ENCODE measurements at regions not wholly inside any gene's neighbourhood (a gene's known extent, or its start where the extent isn't known, plus 50 kb on each side); places are given as distances from the start of the nearest gene placed in this dataset.

DNA sequence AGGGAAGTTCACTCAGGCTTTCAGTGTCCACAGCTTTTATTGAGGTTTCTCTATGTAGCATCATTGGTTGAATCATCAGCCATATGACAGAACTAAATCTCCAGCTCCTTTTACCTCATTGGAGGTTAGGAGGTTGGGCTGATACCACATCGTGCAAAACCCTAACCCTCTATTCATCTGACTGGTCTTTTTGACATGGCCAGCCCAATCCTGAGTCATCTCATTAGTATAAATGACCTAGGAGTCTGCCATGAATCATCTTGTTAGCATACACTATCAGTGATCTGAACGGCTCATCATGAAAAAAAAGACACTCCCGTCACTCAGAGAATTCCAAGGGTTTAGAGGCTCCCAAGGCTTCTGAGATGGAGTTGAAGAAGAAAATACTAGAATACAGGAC lies 669.8 kb upstream of the POT1 start:
- TF ChIP-seq, protein P1, sequence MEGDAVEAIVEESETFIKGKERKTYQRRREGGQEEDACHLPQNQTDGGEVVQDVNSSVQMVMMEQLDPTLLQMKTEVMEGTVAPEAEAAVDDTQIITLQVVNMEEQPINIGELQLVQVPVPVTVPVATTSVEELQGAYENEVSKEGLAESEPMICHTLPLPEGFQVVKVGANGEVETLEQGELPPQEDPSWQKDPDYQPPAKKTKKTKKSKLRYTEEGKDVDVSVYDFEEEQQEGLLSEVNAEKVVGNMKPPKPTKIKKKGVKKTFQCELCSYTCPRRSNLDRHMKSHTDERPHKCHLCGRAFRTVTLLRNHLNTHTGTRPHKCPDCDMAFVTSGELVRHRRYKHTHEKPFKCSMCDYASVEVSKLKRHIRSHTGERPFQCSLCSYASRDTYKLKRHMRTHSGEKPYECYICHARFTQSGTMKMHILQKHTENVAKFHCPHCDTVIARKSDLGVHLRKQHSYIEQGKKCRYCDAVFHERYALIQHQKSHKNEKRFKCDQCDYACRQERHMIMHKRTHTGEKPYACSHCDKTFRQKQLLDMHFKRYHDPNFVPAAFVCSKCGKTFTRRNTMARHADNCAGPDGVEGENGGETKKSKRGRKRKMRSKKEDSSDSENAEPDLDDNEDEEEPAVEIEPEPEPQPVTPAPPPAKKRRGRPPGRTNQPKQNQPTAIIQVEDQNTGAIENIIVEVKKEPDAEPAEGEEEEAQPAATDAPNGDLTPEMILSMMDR (IDR thresholded peaks at IDR 0.05; ENCODE audit: poor library complexity), result no peak
- no peak for TF ChIP-seq EZH2phosphoT487 (IDR thresholded peaks at IDR 0.05; ENCODE audit: low read depth, severe bottlenecking, unreplicated experiment)
- TF ChIP-seq EZH2 (IDR thresholded peaks at IDR 0.05; ENCODE audit: borderline replicate concordance), result no peak

Measured in hepatocyte (in vitro differentiated cells).